ENCODE measurements at regions not wholly inside any gene's neighbourhood (a gene's known extent, or its start where the extent isn't known, plus 50 kb on each side); places are given as distances from the start of the nearest gene placed in this dataset.

DNA sequence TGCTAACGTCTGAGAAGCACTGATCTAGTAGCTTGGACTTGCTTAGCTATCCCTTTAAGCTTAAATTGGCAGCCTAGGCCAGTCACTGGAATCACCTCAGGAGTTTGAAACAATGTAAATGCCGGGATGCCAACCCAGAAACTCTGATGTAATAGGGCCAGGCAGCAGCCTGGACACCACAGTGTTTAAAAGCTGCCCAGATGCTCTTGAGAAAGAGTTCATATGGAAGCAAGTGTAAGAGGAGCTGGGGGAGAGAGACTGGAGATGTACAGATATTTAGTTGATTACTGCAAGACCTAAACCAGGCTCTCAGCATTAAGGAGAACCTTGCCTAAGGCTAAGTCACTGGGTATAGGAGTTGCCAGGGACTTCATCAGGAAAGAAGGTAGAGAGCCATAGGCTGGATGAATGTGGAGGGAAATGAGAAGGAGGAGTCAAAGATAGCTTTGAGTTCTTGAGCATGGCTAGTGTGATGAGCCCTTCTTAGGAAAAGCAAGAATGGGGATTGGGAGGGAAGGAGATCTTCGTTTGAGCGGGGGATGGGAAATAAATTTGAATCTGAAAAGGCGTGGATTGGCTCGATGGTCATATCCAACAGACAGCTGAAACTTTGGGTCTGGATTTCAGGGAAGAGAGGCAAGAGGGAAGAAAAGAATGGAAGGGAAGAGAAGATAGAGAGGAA, 392.9 kb upstream of the WWC1 start:
- no peaks in the 10 kb centered on the region for H3K27me3 ChIP-seq (replicated peaks in 1 of 2; ENCODE audit: control insufficient read depth in 2 of 2, insufficient read depth in 2 of 2, low read length in 1 of 2)
- no peak overlapping the region for H2AFZ ChIP-seq (ENCODE audit: control insufficient read depth, low read depth, low read length)
- H3K27ac ChIP-seq (ENCODE audit: control insufficient read depth, insufficient read depth) = no peak overlapping the region
- H3K9me3 ChIP-seq (replicated peaks; ENCODE audit: control insufficient read depth, insufficient read depth, low read length) = no peaks in the 10 kb centered on the region
- no peak for FAIRE-seq
- ChIA-PET SMC1A (ENCODE audit: uncharacterized antibody, unreplicated experiment) (interaction anchor here (0.6 kb wide), 2 partner anchors 171 to 635 kb away, joined by 3 read pairs; no protein-coding TSS in a partner anchor), POLR2A (no interaction called here), CTCF (interaction anchor here (0.6 to 1.2 kb wide), 2 partner anchors 12 to 33 kb away, joined by 3 read pairs; no protein-coding TSS in a partner anchor), RAD21 (ENCODE audit: unreplicated experiment) (no interaction called here)
- intact Hi-C loops (cut with micrococcal nuclease; ENCODE audit: unreplicated experiment) (no loop called here), in situ Hi-C loops (cut with MboI) (no loop called here)
- no peak for ATAC-seq
- no peaks in the 10 kb centered on the region for H3K36me3 ChIP-seq (ENCODE audit: control insufficient read depth in 2 of 2, insufficient read depth in 2 of 2, low read length in 1 of 2)
- 17% methylated on average over 6 of the region's 6 CpGs for WGBS (ENCODE audit: insufficient coverage, insufficient replicate concordance, low lambda C conversion rate, missing lambda C conversion rate)
- no peak for DNase-seq (ENCODE audit: low read depth, low spot score)
- TF ChIP-seq BRCA1 (IDR thresholded peaks at IDR 0.05; ENCODE audit: low read depth, low read length) (no peak), POLR2A (IDR thresholded peaks at IDR 0.05; ENCODE audit: low read depth, low read length) (no peak), RAD51 (IDR thresholded peaks at IDR 0.05) (no peak), HDAC6 (IDR thresholded peaks at IDR 0.05; ENCODE audit: unreplicated experiment) (no peak), STAT3 (IDR thresholded peaks at IDR 0.05; ENCODE audit: low read depth, low read length) (no peak), ZZZ3 (IDR thresholded peaks at IDR 0.05; ENCODE audit: control insufficient read depth, insufficient read length, low read depth) (no peak), IRF4 (IDR thresholded peaks at IDR 0.05; ENCODE audit: low read depth, low read length) (no peak), HDGF (IDR thresholded peaks at IDR 0.05) (no peak), MTA3 (IDR thresholded peaks at IDR 0.05; ENCODE audit: borderline replicate concordance, low read length) (no peak), TCF3 (IDR thresholded peaks at IDR 0.05; ENCODE audit: borderline replicate concordance, insufficient read depth, low read depth, low read length) (no peak), POU2F2 (IDR thresholded peaks at IDR 0.05; ENCODE audit: borderline replicate concordance, low read depth, low read length) (no peak), FOXK2 (IDR thresholded peaks at IDR 0.05) (no peak), LARP7 (IDR thresholded peaks at IDR 0.05) (no peak)
- TF ChIP-seq, protein P1, sequence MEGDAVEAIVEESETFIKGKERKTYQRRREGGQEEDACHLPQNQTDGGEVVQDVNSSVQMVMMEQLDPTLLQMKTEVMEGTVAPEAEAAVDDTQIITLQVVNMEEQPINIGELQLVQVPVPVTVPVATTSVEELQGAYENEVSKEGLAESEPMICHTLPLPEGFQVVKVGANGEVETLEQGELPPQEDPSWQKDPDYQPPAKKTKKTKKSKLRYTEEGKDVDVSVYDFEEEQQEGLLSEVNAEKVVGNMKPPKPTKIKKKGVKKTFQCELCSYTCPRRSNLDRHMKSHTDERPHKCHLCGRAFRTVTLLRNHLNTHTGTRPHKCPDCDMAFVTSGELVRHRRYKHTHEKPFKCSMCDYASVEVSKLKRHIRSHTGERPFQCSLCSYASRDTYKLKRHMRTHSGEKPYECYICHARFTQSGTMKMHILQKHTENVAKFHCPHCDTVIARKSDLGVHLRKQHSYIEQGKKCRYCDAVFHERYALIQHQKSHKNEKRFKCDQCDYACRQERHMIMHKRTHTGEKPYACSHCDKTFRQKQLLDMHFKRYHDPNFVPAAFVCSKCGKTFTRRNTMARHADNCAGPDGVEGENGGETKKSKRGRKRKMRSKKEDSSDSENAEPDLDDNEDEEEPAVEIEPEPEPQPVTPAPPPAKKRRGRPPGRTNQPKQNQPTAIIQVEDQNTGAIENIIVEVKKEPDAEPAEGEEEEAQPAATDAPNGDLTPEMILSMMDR (IDR thresholded peaks at IDR 0.05 in 2 of 3, conservative IDR thresholded peaks at IDR 0.05 in 1 of 3; ENCODE audit: control insufficient read depth in 2 of 3, extremely low read depth in 1 of 3, insufficient read depth in 1 of 3, low read depth in 3 of 3, low read length in 3 of 3) = no peak
- TF ChIP-seq, protein P2, sequence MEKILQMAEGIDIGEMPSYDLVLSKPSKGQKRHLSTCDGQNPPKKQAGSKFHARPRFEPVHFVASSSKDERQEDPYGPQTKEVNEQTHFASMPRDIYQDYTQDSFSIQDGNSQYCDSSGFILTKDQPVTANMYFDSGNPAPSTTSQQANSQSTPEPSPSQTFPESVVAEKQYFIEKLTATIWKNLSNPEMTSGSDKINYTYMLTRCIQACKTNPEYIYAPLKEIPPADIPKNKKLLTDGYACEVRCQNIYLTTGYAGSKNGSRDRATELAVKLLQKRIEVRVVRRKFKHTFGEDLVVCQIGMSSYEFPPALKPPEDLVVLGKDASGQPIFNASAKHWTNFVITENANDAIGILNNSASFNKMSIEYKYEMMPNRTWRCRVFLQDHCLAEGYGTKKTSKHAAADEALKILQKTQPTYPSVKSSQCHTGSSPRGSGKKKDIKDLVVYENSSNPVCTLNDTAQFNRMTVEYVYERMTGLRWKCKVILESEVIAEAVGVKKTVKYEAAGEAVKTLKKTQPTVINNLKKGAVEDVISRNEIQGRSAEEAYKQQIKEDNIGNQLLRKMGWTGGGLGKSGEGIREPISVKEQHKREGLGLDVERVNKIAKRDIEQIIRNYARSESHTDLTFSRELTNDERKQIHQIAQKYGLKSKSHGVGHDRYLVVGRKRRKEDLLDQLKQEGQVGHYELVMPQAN (conservative IDR thresholded peaks at IDR 0.05) = no peak
- TF ChIP-seq, protein P3, sequence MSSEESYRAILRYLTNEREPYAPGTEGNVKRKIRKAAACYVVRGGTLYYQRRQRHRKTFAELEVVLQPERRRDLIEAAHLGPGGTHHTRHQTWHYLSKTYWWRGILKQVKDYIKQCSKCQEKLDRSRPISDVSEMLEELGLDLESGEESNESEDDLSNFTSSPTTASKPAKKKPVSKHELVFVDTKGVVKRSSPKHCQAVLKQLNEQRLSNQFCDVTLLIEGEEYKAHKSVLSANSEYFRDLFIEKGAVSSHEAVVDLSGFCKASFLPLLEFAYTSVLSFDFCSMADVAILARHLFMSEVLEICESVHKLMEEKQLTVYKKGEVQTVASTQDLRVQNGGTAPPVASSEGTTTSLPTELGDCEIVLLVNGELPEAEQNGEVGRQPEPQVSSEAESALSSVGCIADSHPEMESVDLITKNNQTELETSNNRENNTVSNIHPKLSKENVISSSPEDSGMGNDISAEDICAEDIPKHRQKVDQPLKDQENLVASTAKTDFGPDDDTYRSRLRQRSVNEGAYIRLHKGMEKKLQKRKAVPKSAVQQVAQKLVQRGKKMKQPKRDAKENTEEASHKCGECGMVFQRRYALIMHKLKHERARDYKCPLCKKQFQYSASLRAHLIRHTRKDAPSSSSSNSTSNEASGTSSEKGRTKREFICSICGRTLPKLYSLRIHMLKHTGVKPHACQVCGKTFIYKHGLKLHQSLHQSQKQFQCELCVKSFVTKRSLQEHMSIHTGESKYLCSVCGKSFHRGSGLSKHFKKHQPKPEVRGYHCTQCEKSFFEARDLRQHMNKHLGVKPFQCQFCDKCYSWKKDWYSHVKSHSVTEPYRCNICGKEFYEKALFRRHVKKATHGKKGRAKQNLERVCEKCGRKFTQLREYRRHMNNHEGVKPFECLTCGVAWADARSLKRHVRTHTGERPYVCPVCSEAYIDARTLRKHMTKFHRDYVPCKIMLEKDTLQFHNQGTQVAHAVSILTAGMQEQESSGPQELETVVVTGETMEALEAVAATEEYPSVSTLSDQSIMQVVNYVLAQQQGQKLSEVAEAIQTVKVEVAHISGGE (CRISPR knock-in tag; IDR thresholded peaks at IDR 0.05) = no peak
- BruUV-seq (replicated peaks) = no TSS peak
- H4K20me1 ChIP-seq (ENCODE audit: control insufficient read depth, insufficient read depth) = no peaks in the 10 kb centered on the region
- no peak overlapping the region for H3K4me3 ChIP-seq
- H3K79me2 ChIP-seq (ENCODE audit: control insufficient read depth, insufficient read depth, low read length) = no peaks in the 10 kb centered on the region
- H3K4me1 ChIP-seq (ENCODE audit: control insufficient read depth, insufficient read depth, low read length) = no peaks in the 10 kb centered on the region
- H3K4me2 ChIP-seq (ENCODE audit: control insufficient read depth, insufficient read depth) = no peak overlapping the region
- no peak overlapping the region for H3K9ac ChIP-seq (ENCODE audit: control insufficient read depth, insufficient read depth, low read length)

All from GM12878 (cell line).